ENCODE measurements at regions not wholly inside any gene's neighbourhood (a gene's known extent, or its start where the extent isn't known, plus 50 kb on each side); places are given as distances from the start of the nearest gene placed in this dataset.

GRCh38 chr6:168741942-168742782 lies 301.2 kb downstream of the SMOC2 start:
- H3K4me1 ChIP-seq (ENCODE audit: insufficient read depth, low read length) = no peaks in the 10 kb centered on the region
- H3K27ac ChIP-seq (ENCODE audit: low read depth, low read length) = no peak overlapping the region
- DNase-seq (ENCODE audit: low read depth) = no peak
- no peak overlapping the region for H3K27ac Mint-ChIP-seq (ENCODE audit: unreplicated experiment)
- H3K27me3 ChIP-seq (ENCODE audit: insufficient read depth, low read length) = no peaks in the 10 kb centered on the region
- no peak overlapping the region for H3K4me2 ChIP-seq (ENCODE audit: low read length)
- peaks cover 4% of the 10 kb centered on the region for H3K4me1 Mint-ChIP-seq (ENCODE audit: low read depth, unreplicated experiment)
- no peak overlapping the region for H3K4me3 Mint-ChIP-seq (ENCODE audit: unreplicated experiment)
- TF ChIP-seq EZH2 (IDR thresholded peaks at IDR 0.05; ENCODE audit: insufficient read depth, low read length) (no peak), CTCF (IDR thresholded peaks at IDR 0.05; ENCODE audit: insufficient read depth, low read depth, low read length) (no peak)
- H4K20me1 ChIP-seq (ENCODE audit: insufficient read depth, low read length) = no peaks in the 10 kb centered on the region
- H3K9ac ChIP-seq (ENCODE audit: low read length) = no peak overlapping the region
- H3K27me3 Mint-ChIP-seq (ENCODE audit: low read depth, unreplicated experiment) = peaks cover 3% of the 10 kb centered on the region
- H3K4me3 ChIP-seq (ENCODE audit: insufficient read depth, low read depth, low read length) = no peak overlapping the region
- no peaks in the 10 kb centered on the region for H3K36me3 Mint-ChIP-seq (ENCODE audit: low read depth, unreplicated experiment)
- no peak for FAIRE-seq
- no peaks in the 10 kb centered on the region for H3K79me2 ChIP-seq (ENCODE audit: insufficient read depth, low read length)
- H3K9me3 Mint-ChIP-seq (ENCODE audit: unreplicated experiment) = no peaks in the 10 kb centered on the region
- no peaks in the 10 kb centered on the region for H3K36me3 ChIP-seq (ENCODE audit: insufficient read depth, low read length)
- H2AFZ ChIP-seq (ENCODE audit: low read depth, low read length) = no peak overlapping the region
- no peaks in the 10 kb centered on the region for H3K9me3 ChIP-seq (ENCODE audit: insufficient read depth, low read depth, low read length)

- Histone ChIP-seq H2AFZ (ENCODE audit: low read depth, low read length) (no peak overlapping the region), H3K36me3 (ENCODE audit: insufficient read depth, low read length) (no peaks in the 10 kb centered on the region), H3K4me3 (ENCODE audit: insufficient read depth, low read depth, low read length) (no peak overlapping the region), H3K9me3 (ENCODE audit: insufficient read depth, low read depth, low read length) (no peaks in the 10 kb centered on the region), H3K4me1 (ENCODE audit: insufficient read depth, low read length) (no peaks in the 10 kb centered on the region), H3K79me2 (ENCODE audit: insufficient read depth, low read length) (no peaks in the 10 kb centered on the region), H3K27me3 (ENCODE audit: insufficient read depth, low read length) (no peaks in the 10 kb centered on the region), H4K20me1 (ENCODE audit: insufficient read depth, low read length) (no peaks in the 10 kb centered on the region), H3K4me2 (ENCODE audit: low read length) (no peak overlapping the region), H3K9ac (ENCODE audit: low read length) (no peak overlapping the region), H3K27ac (ENCODE audit: low read depth, low read length) (no peak overlapping the region)
- Mint-ChIP-seq H3K27ac (ENCODE audit: unreplicated experiment) (no peak overlapping the region), H3K4me1 (ENCODE audit: low read depth, unreplicated experiment) (peaks cover 2% of the 10 kb centered on the region), H3K36me3 (ENCODE audit: low read depth, unreplicated experiment) (no peaks in the 10 kb centered on the region), H3K27me3 (ENCODE audit: low read depth, unreplicated experiment) (peaks cover 3% of the 10 kb centered on the region), H3K9me3 (ENCODE audit: unreplicated experiment) (no peaks in the 10 kb centered on the region), H3K4me3 (ENCODE audit: unreplicated experiment) (no peak overlapping the region)
- DNase-seq (ENCODE audit: low read depth) = no peak
- no peak for FAIRE-seq
- no peak for TF ChIP-seq CTCF (IDR thresholded peaks at IDR 0.05; ENCODE audit: insufficient read depth, low read depth, low read length)
Observed at GRCh38 chr6:168741305-168741704, 300.3 kb downstream of the SMOC2 start.

DNA sequence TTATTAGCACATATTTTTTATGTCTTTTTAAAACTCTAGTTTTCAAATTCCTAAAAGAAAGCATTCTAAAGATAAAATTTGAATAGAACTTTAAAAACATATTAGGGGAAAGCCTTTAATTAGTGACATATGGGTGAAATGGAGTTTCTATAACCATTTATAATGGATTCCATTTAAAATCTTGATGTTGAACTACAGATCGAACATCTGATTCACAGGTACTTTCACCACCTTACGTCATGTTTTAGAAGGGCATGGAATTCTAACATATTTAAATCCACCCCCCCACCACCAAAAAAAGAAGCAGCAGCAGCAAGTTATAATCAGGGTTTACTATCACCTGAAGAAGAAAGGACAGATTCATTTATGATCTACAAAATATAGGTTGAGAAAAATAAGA lies 298.4 kb downstream of the SMOC2 start:
- H3K27ac ChIP-seq (ENCODE audit: low read depth, low read length) = no peak overlapping the region
- no peaks in the 10 kb centered on the region for H3K36me3 Mint-ChIP-seq (ENCODE audit: low read depth, unreplicated experiment)
- no peak overlapping the region for H3K27ac Mint-ChIP-seq (ENCODE audit: unreplicated experiment)
- no peak overlapping the region for H2AFZ ChIP-seq (ENCODE audit: low read depth, low read length)
- no peaks in the 10 kb centered on the region for H3K9me3 ChIP-seq (ENCODE audit: insufficient read depth, low read depth, low read length)
- no peak overlapping the region for H3K9ac ChIP-seq (ENCODE audit: low read length)
- no peak overlapping the region for H3K4me3 Mint-ChIP-seq (ENCODE audit: unreplicated experiment)
- H3K4me2 ChIP-seq (ENCODE audit: low read length) = no peak overlapping the region
- H3K4me1 Mint-ChIP-seq (ENCODE audit: low read depth, unreplicated experiment) = no peaks in the 10 kb centered on the region
- H3K27me3 ChIP-seq (ENCODE audit: insufficient read depth, low read length) = no peaks in the 10 kb centered on the region
- H3K79me2 ChIP-seq (ENCODE audit: insufficient read depth, low read length) = no peaks in the 10 kb centered on the region
- no peaks in the 10 kb centered on the region for H3K36me3 ChIP-seq (ENCODE audit: insufficient read depth, low read length)
- TF ChIP-seq EZH2 (IDR thresholded peaks at IDR 0.05; ENCODE audit: insufficient read depth, low read length) (no peak), CTCF (IDR thresholded peaks at IDR 0.05; ENCODE audit: insufficient read depth, low read depth, low read length) (no peak)
- DNase-seq (ENCODE audit: low read depth) (no peak), FAIRE-seq (no peak)
- H3K9me3 Mint-ChIP-seq (ENCODE audit: unreplicated experiment) = peaks cover 3% of the 10 kb centered on the region
- no peaks in the 10 kb centered on the region for H3K4me1 ChIP-seq (ENCODE audit: insufficient read depth, low read length)
- peaks cover 8% of the 10 kb centered on the region for H3K27me3 Mint-ChIP-seq (ENCODE audit: low read depth, unreplicated experiment)
- no peak overlapping the region for H3K4me3 ChIP-seq (ENCODE audit: insufficient read depth, low read depth, low read length)
- no peaks in the 10 kb centered on the region for H4K20me1 ChIP-seq (ENCODE audit: insufficient read depth, low read length)
